Liver (tissue), 3 donors: ENCODE measurements at regions not wholly inside any gene's neighbourhood (a gene's known extent, or its start where the extent isn't known, plus 50 kb on each side); places are given as distances from the start of the nearest gene placed in this dataset.

Experiments
- SP1 ChIP-seq: IDR thresholded peaks from 2 replicates; pipeline ENCODE4 v1.6.1; 2018; ENCODE audit warnings: antibody characterized with exemption, mild to moderate bottlenecking
- TF ChIP-seq, protein P1 (sequence below): fragments of 150-350 bp; IDR thresholded peaks from 2 replicates; pipeline ENCODE4 v1.5.1; 2017; ENCODE audit warnings: improper control_type of control experiment, low read depth, low read length; ENCODE audit not compliant: missing input control
- TF ChIP-seq, protein P2 (sequence below): IDR thresholded peaks from 2 replicates; pipeline ENCODE4 v1.6.1; 2016; ENCODE audit warnings: antibody characterized with exemption, mild to moderate bottlenecking
- donor health status: healthy.
- donor health status: healthy.

DNA sequence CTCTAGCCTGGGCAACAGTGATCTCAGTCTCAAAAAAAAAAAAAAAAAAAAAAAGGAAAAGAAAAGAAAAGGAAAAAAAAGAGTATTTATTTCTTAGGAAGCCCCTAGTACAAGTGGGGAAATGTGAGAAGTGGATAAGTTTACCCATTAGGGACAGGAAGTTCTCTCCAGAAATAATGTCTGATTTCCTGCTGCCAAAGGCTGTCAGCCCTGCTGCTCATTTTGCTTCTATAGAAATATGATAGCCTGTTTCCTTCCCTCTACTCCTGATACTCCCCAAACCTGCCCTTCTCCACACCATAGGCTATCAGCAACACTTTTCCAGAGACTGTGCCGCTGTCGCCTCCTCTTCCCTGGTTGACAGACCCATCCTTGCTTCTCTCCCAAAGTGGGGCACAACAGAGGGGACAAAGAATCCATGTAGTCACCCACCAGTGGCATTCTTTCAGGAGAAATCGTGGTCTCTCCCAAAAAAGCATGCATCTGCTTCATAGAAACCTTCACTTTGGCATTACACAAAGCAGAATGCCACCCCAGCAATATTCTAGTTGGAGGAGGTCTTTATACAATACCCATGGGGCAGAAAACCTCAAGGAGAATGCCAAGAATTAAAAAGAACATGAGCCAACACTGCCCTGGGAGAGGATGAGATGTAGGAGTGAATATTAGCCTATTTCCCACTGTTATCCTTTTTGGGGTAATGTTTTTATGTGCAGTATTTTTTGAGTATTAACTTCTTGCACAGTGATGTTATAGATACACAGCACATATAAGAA, 166.3 kb upstream of the NR5A2 start:
- TF ChIP-seq, protein P1, sequence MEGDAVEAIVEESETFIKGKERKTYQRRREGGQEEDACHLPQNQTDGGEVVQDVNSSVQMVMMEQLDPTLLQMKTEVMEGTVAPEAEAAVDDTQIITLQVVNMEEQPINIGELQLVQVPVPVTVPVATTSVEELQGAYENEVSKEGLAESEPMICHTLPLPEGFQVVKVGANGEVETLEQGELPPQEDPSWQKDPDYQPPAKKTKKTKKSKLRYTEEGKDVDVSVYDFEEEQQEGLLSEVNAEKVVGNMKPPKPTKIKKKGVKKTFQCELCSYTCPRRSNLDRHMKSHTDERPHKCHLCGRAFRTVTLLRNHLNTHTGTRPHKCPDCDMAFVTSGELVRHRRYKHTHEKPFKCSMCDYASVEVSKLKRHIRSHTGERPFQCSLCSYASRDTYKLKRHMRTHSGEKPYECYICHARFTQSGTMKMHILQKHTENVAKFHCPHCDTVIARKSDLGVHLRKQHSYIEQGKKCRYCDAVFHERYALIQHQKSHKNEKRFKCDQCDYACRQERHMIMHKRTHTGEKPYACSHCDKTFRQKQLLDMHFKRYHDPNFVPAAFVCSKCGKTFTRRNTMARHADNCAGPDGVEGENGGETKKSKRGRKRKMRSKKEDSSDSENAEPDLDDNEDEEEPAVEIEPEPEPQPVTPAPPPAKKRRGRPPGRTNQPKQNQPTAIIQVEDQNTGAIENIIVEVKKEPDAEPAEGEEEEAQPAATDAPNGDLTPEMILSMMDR: no peak
- no peak for TF ChIP-seq SP1
- TF ChIP-seq, protein P2, sequence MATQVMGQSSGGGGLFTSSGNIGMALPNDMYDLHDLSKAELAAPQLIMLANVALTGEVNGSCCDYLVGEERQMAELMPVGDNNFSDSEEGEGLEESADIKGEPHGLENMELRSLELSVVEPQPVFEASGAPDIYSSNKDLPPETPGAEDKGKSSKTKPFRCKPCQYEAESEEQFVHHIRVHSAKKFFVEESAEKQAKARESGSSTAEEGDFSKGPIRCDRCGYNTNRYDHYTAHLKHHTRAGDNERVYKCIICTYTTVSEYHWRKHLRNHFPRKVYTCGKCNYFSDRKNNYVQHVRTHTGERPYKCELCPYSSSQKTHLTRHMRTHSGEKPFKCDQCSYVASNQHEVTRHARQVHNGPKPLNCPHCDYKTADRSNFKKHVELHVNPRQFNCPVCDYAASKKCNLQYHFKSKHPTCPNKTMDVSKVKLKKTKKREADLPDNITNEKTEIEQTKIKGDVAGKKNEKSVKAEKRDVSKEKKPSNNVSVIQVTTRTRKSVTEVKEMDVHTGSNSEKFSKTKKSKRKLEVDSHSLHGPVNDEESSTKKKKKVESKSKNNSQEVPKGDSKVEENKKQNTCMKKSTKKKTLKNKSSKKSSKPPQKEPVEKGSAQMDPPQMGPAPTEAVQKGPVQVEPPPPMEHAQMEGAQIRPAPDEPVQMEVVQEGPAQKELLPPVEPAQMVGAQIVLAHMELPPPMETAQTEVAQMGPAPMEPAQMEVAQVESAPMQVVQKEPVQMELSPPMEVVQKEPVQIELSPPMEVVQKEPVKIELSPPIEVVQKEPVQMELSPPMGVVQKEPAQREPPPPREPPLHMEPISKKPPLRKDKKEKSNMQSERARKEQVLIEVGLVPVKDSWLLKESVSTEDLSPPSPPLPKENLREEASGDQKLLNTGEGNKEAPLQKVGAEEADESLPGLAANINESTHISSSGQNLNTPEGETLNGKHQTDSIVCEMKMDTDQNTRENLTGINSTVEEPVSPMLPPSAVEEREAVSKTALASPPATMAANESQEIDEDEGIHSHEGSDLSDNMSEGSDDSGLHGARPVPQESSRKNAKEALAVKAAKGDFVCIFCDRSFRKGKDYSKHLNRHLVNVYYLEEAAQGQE: no peak
